ENCODE measurements at regions not wholly inside any gene's neighbourhood (a gene's known extent, or its start where the extent isn't known, plus 50 kb on each side); places are given as distances from the start of the nearest gene placed in this dataset.

GRCh38 chr5:116751684-116752083 lies 177.1 kb upstream of the SEMA6A start:
- Histone ChIP-seq H3K4me2 (ENCODE audit: low read length) (no peak overlapping the region), H3K9me3 (ENCODE audit: insufficient read depth, low read length) (peaks cover 3% of the 10 kb centered on the region; the same call in 1 of the 2 replicates), H3K4me3 (ENCODE audit: low read length) (no peak overlapping the region), H3K4me1 (ENCODE audit: low read length) (peaks cover 8% of the 10 kb centered on the region), H3K27ac (ENCODE audit: low read length) (no peak overlapping the region), H2AFZ (ENCODE audit: low read depth, low read length) (no peak overlapping the region), H3K27me3 (ENCODE audit: low read depth, low read length) (no peaks in the 10 kb centered on the region), H3K36me3 (replicated peaks; ENCODE audit: low read depth, low read length) (no peaks in the 10 kb centered on the region), H4K20me1 (ENCODE audit: insufficient read depth, low read length) (no peaks in the 10 kb centered on the region), H3K9ac (ENCODE audit: low read length) (no peak overlapping the region), H3K79me2 (ENCODE audit: low read length) (no peaks in the 10 kb centered on the region)
- no peak for TF ChIP-seq CTCF (IDR thresholded peaks at IDR 0.05; ENCODE audit: low read depth, low read length)
- TF ChIP-seq EZH2phosphoT487 (IDR thresholded peaks at IDR 0.05; ENCODE audit: low read depth) = no peak

GRCh38 chr5:116750631-116751580 lies 176.3 kb upstream of the SEMA6A start:
- peaks cover 8% of the 10 kb centered on the region for H3K4me1 ChIP-seq (ENCODE audit: low read length)
- H4K20me1 ChIP-seq (ENCODE audit: insufficient read depth, low read length) = no peaks in the 10 kb centered on the region
- H3K79me2 ChIP-seq (ENCODE audit: low read length) = no peaks in the 10 kb centered on the region
- H3K4me2 ChIP-seq (ENCODE audit: low read length) = no peak overlapping the region
- no peak overlapping the region for H3K9ac ChIP-seq (ENCODE audit: low read length)
- no peaks in the 10 kb centered on the region for H3K36me3 ChIP-seq (replicated peaks; ENCODE audit: low read depth, low read length)
- H3K4me3 ChIP-seq (ENCODE audit: low read length) = no peak overlapping the region
- no peak overlapping the region for H2AFZ ChIP-seq (ENCODE audit: low read depth, low read length)
- no peak overlapping the region for H3K27ac ChIP-seq (ENCODE audit: low read length)
- TF ChIP-seq CTCF (IDR thresholded peaks at IDR 0.05; ENCODE audit: low read depth, low read length) = no peak
- no peak for TF ChIP-seq EZH2phosphoT487 (IDR thresholded peaks at IDR 0.05; ENCODE audit: low read depth)
- no peaks in the 10 kb centered on the region for H3K9me3 ChIP-seq (ENCODE audit: insufficient read depth, low read length)
- H3K27me3 ChIP-seq (ENCODE audit: low read depth, low read length) = no peaks in the 10 kb centered on the region

GRCh38 chr5:116747881-116748280 lies 173.3 kb upstream of the SEMA6A start:
- Histone ChIP-seq H2AFZ (ENCODE audit: low read depth, low read length) (no peak overlapping the region), H4K20me1 (ENCODE audit: insufficient read depth, low read length) (no peaks in the 10 kb centered on the region), H3K27ac (ENCODE audit: low read length) (no peak overlapping the region), H3K4me3 (ENCODE audit: low read length) (no peak overlapping the region), H3K79me2 (ENCODE audit: low read length) (no peaks in the 10 kb centered on the region), H3K36me3 (replicated peaks; ENCODE audit: low read depth, low read length) (peaks cover 2% of the 10 kb centered on the region), H3K4me1 (ENCODE audit: low read length) (peaks cover 8% of the 10 kb centered on the region), H3K9ac (ENCODE audit: low read length) (no peak overlapping the region), H3K9me3 (ENCODE audit: insufficient read depth, low read length) (0 out of 2 replicates have a peak, but pooled peaks cover 7% of the 10 kb centered on the region), H3K27me3 (ENCODE audit: low read depth, low read length) (no peaks in the 10 kb centered on the region), H3K4me2 (ENCODE audit: low read length) (no peak overlapping the region)
- no peak for TF ChIP-seq CTCF (IDR thresholded peaks at IDR 0.05; ENCODE audit: low read depth, low read length)
- no peak for TF ChIP-seq EZH2phosphoT487 (IDR thresholded peaks at IDR 0.05; ENCODE audit: low read depth)

- H3K9ac ChIP-seq (ENCODE audit: low read length) = no peak overlapping the region
- H3K36me3 ChIP-seq (replicated peaks; ENCODE audit: low read depth, low read length) = peaks cover 2% of the 10 kb centered on the region
- H2AFZ ChIP-seq (ENCODE audit: low read depth, low read length) = no peak overlapping the region
- 0 out of 2 replicates have a peak, but pooled peaks cover 7% of the 10 kb centered on the region for H3K9me3 ChIP-seq (ENCODE audit: insufficient read depth, low read length)
- no peaks in the 10 kb centered on the region for H3K27me3 ChIP-seq (ENCODE audit: low read depth, low read length)
- H3K4me3 ChIP-seq (ENCODE audit: low read length) = no peak overlapping the region
- no peaks in the 10 kb centered on the region for H4K20me1 ChIP-seq (ENCODE audit: insufficient read depth, low read length)
- peaks cover 2% of the 10 kb centered on the region for H3K4me1 ChIP-seq (ENCODE audit: low read length)
- no peak overlapping the region for H3K4me2 ChIP-seq (ENCODE audit: low read length)
- H3K27ac ChIP-seq (ENCODE audit: low read length) = no peak overlapping the region
- TF ChIP-seq EZH2phosphoT487 (IDR thresholded peaks at IDR 0.05; ENCODE audit: low read depth) (no peak), CTCF (IDR thresholded peaks at IDR 0.05; ENCODE audit: low read depth, low read length) (no peak)
- no peaks in the 10 kb centered on the region for H3K79me2 ChIP-seq (ENCODE audit: low read length)
Observed at GRCh38 chr5:116746668-116747067, 172.0 kb upstream of the SEMA6A start.

Data from OCI-LY3 (cell line).